Hematopoietic multipotent progenitor cell treated with erythropoietin and hydrocortisone succinate and interleukin-3 and kit ligand, for 6 days (in vitro differentiated cells): ENCODE measurements at regions not wholly inside any gene's neighbourhood (a gene's known extent, or its start where the extent isn't known, plus 50 kb on each side); places are given as distances from the start of the nearest gene placed in this dataset.

Source experiments
- DNase-seq: peaks from one replicate; pipeline ENCODE4 v3.0.0-alpha.2; 2015

DNA sequence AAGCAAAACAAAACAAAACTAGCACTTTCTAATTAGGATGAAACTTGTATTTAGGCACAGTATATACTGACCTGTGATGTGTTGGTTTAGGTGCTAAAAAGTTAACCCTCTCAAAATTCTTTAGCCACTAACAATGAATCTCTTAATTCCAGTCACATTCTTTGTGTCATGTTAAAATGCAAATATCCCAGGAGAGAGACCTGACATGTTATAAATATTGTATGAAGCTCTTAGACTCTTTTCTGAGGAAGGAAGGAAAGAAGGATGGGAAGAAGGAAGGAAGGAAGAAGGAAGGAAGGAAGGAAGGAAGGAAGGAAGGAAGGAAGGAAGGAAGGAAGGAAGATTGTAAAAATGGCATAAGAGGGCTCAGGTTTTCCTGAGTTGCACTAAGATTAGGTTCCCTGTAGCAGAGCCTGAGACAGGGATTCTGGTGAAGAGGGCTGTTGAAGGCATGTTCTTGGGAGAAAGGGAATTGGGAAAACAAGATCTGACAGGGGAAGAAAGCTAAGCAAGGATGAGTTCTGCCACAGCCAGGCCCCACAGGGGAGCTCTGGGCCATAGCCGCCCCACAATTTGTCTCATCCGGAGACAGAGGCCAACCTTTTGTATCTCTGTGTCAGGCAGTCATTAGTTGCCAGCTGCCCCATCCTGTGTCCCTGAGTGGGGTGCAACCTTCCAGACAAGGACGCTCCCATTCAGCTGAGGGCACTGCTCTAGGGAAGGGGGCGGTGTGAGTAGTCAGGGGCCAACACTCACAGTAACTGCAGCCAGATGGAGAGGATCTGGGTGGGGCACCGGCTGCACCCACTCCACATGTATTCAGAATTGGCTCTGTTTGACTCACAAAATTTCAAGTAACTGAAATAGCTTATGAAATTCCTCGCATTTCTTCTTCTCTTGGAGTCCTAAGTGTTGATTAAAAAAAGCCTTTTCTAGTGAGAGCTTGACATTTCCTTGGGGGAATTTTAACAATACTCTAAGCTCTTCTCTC is 189.3 kb upstream of the ARG1 start:
- DNase-seq, result no peak

DNA sequence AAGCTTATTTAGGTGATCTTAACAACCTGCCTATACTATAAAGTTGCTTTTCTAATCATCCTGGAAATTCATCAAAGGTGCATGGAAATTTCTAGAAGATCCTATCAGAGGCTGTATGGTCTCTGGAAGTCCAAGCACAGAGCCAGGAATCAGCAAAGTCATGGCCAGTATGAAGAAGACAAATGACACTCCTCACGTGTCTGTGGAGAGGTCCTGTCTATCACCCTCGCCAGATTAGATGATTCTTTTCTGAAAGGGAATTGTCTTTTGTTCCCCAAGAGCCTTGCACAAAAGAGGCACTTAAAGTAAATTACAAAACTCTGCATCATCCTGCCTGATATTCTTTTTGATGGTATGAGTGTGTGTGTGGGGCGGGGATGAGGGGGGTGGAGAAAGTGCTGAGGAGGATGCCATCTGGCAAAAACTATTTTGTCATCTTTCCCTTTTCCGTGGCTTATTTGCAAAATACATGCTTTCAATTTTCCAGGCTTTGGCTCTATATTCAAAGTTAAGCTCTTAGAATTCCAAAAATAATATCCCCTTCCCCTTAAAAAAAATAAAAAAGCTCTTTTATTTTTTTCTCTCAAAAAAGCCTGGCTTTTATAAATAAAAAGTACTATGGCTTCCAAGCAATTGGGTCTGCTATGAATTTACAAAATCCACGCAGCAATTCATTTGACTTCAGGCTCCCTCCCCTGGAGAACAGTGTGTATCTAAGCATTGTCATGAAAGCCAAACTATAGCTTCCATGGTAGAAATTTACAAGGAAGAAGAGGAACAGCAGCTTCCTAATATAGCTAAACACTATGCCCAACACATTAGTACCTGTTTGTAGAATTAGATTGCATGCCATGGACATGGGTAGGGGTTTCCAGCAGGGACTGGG is 185.2 kb upstream of the ARG1 start:
- no peak for DNase-seq

DNA sequence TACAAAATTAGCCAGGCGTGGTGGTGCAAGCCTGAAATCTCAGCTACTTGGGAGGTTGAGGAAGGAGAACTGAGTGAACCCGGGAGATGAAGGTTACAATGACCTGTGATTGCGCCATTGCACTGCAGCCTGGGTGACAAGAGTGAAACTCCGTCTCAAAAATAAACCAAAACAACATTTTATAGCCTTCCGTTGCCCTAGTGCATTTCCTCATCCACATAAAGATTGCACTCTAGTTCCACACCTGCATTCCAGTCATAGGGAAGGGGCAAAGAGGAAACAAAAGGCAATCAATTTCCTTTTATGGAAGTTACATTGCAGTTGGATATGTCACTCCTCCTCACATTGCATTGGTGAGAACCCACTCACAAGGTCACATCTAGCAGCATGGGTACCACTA is 182.7 kb upstream of the ARG1 start:
- DNase-seq, result no peak

DNA sequence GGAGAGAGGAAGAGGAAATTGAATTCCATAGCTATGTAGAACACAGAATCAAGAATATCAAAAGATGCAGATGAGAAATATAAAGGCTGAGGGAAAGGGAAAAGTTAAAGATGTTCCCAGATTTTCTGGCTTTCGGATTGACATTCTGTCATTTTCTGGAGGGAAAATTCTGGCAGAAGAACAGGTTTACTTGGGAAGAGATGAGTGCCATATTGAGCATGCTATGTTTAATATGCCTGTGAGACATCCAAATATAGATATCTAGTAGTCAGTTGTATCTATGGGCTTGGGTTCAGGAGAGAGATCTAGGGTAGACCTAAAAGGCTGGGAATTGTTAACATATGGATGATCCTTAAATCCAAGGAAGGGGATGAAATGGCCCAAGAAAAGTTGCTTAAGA is 181.9 kb upstream of the ARG1 start:
- DNase-seq, result no peak

DNA sequence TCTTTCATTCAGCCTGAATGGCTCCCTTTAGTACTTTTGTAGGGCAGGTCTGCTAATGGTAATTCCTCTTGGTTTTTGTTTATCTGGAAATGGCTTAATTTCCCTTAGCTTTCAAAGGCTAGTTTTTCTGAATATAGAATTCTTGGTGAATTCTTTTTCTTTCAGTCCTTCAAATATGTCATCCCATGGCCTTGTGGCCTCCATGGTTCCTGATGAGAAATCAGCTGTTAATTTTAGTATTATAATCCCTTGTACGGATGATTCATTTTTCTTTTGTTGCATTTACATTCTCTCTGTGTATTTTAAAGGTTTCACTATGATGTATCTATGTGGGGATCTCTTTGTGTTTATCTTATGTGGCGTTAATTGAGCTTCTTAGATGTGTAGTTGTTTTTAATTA is 179.6 kb upstream of the ARG1 start:
- no peak for DNase-seq

DNA sequence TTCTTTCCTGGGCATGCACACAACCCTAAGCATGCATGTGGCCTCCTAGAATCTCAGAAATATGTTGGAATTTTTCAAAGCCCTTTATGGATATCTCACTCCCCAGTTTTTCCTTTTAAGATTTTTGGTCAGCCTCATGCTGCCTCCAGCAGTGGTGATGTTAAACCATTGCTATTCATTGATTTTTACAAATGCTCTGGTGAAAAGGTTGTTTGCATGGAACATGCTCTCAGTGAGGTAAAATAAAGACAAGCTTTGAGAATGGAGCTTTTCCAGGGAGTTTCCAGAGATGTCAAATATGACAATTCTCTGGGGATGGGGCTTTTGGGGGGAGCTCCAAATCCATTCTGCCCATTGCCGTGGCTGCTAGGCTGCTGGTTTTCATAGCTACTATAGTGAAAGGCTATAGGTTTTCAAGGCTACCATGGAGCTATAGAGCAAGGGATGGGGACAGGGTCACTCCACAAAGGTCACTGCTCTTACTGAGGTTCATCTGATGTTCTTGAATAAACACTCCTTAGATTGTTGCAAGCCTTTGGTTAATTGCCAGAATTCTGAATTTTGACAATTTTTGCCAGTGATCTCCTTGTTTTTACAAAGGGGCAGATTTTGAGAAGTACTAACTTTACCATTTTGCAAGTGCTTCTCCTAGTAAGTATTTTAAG is 178.1 kb upstream of the ARG1 start:
- DNase-seq, result no peak

DNA sequence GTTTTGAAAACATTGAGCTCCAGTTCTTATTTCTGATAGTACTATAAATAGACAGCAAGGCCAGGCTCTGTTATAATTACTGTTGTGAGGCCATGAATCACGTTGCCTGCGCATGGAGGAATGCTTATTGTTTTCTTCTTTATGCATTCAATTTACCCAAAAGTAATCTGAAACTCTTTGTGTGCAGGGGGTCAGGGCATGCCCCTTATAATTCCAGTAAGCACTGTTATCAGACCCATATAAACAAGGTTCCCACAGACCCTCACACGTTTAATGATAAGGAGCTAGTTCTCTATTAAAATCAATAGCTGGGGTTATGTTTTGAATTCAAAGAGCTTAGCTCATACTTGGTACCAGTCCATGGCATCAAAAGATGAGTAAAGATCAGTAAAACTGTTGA is 174.8 kb upstream of the ARG1 start:
- no peak for DNase-seq

DNA sequence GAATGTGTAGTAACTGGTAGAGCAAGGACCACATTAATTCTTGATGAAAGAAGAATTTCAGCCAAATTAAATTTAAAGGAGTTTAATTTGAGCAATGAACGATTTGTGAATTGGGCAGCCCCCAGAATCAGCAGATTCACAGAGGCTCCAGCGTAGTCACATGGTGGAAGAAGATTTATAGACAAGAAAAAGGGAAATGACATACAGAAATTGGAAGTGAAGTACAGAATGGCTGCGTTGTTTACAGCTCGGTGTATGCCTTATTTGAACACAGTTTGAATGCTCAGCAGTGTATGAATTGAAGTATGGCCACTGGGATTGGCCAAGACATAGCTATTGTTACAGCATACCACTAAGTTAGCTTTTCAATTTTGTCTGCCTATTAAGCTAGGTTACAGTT is 173.6 kb upstream of the ARG1 start:
- no peak for DNase-seq

DNA sequence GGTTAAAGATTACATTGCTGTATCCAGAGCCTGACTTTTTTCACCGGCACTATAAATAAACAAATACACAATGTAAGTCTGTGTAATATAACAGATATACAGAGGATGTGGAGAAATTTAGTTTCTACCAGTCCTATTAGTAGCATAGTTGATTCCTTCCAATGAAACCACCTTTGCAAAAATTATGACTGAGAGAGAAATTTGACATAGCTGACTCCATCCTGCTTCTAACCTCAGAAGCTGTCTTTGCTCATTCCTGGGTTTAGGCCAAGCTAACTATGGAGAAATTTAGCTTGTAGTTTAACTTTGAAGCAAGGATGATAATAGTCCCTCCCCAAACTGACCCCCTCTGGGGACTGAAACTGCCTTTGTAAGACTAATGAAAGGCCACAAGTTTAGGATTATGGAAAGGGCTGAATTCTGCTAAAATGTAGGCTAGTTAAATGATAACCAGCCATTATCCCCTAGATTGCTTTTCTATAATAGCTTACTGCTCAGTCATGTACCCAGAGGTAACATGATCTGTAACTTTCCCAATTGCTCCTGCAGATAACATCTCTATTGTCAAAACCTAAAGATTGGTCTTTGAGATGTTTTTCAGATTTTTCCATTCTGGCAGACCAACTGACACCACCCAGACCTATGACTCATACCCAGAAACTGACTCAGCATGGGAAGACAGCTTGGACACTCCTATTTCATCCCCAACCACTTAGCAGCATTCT is 172.8 kb upstream of the ARG1 start:
- DNase-seq, result peak; percentile 3

DNA sequence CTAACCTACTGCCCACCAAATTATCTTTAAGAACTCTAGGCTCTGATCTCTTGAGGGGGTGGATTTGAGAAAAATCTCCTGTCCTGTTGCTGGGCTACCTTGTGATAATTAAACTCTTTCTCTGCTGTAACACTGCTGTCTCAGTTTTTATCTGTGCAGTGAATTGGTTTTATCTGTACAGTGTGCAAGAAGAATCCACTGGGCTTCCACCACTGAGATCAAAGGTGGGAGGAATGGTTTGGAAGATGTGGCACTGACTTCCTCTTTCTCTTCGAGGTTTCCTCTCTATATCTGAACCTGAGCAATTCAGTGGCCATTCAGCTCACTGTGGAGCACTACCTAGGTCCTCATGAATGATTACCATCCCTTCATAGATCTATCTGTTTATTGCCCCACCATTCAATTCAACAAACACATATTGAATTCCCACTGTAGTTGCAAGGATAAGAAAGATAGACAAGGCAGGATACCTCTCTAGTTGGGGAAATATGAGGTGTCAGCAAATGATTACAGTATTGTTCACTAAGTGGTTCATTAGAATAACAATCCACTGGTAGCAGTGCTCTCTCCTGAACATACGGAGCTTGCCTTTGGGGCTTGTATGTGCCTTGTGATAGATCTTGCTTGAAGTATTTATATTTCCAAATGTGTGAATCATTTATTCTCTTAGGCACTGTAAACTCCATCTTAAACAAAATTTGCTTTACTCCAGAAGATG is 172.1 kb upstream of the ARG1 start:
- no peak for DNase-seq

DNA sequence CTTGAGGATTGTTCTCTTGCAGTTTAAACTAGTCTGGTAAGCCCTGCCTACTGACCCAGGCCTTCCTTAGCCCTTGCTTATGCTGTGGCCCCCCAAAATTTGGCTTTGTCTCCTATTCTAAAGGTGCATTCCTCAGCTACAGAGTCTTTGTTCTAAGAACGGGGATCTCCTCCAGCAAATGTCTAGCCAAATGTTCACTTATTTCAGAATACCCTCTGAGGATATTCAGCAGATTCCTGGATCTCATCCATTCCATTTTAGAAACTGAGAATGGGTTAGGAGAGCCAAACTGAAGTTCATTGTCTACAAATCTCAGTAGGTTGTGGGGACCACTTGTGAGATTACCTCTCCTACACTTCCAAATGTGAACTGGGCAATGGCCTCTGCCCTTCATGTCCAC is 164.2 kb upstream of the ARG1 start:
- DNase-seq, result no peak

DNA sequence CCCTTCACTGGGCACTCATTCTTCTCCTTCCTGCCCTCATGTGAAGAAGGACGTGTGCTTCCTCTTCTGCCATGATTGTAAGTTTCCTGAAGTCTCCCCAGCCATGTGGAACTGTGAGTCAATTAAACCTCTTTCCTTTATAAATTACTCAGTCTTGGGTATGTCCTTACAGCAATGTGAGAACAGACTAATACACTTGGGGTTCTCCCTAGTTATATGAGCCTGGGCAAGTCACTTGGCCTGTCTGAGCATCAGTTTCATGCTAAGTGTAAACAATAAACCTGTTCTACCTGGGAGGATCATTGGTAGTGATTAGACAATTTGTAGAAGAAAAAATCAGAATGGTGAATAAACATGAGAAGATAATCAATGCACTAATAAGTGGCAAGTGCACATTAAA is 162.2 kb upstream of the ARG1 start:
- DNase-seq, result no peak

DNA sequence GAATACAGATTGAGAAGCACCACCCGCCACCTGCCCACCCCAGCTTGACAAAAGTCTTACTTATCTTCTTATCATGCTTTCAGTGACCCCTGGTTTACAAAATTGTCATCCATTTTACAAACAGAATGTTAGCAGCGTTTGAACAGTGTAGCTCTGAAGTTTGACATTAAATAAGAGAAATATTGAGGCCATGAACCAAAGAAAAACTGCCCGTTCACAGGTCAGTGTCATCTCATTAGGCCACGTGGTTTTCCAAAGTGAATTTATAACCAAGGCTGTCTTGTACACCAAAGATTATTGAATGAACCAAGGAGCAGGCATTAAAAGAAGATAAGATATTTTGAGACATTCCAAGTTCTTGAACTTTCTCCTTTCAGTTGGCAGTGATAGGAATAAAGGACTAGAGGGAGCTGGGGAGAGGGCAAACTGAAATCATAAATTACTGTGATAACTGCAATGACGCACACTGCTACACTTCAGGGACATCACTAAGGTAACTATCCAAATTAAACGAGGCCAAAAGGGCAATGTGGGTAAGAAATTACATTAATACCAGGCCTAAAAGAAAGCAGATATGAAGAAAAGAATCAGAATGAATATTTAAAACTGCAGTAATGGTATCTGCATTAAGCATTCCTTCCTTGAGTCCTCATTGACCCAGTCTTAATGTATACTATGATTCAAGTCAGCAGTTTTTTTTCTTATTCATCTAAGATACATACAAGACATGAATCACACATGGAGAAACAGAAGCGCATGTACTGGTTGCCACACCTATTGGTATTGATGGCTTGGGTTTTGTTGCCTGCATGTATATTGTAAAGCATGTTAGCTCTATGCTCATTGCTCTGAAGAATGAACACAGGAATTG is 159.8 kb upstream of the ARG1 start:
- DNase-seq, result no peak

DNA sequence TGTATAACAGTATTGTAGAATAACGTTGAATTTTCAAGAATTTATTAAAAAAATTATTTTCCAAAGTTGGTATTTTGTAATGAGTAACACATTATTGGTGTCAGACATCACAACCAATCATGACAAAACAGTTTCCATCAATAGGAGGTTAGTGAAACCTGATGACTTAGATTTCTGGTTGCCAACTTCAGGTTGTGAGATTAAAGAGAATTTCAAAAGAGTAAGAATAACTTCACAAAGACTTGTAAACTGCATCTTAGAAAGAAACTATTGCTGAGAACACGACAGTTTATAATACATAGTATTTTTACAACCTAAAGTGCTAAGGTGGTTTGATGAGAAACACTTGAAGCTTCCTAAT is 159.2 kb upstream of the ARG1 start:
- no peak for DNase-seq

DNA sequence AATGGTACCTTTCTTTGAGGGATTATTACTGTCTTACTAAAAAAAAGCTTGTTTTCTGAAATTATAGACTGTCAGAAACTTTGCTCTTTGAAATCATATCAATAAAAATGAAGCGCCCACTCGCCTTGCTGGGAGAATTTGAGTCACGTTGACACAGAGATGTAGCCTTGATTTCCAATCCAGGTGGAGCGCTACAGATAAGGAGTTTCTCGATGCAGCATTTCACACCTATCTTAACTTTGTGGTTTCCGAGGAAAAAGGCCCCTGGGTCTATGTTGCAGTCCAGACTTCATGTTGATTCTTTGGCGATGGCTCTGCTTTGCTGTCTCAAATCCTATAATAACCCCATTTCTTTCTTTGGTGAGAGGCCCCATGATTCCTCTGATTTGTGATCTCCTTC is 158.1 kb upstream of the ARG1 start:
- DNase-seq, result no peak

DNA sequence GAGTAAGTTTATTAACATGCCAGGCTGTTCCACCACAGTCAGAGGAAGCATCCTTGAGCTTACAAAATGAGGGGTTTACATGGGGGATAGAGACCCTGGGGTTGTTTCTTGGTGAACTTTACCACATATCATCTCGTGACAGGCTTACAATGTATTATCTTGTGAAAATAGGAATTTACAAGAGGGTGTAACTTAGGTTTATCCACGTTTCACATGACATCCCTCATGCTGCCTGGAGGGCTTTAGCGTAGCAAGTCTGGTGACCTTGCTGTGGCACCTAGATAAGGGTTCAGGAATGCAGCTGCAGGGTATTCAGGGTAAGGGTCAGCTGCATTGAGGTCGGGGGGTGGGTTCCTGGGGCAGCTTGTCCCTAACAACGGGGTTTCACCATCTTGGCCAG is 154.6 kb upstream of the ARG1 start:
- no peak for DNase-seq

DNA sequence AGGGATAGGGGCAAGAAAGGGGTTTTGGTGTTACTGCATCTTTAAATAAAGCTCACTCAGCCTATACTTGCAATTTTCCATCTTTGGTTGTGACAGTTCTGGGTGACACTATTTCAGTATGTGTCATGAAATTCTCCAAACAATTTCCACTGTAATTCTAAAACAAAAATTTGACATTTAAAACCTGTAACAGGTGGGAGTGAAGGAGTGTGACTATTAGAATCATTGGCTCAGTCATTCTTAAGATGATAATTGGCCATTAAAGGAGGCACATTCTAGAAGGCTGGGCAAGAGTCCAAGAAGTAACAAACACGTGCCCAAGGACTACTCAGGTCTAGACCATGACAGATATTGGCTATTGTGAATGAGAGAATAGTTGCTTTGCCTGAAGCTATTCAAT is 153.3 kb upstream of the ARG1 start:
- DNase-seq, result no peak

DNA sequence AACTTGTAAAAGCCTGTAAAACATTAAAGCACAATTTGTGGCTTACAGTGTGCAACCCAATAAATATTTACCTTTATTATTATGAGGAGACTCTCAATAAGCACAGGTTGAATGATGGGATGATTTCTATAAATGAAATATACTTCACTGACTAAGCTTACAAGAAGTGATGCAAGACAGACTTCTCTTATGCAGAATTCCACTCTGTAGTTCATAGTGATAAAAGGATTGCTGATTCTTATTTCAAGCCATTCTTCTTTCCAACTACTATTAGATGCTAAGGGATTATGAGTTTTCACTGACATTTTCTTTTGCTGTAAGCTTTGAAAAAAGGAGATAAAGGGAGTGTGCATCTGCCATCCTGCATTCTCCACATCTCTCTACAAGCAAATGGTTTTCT is 149.0 kb upstream of the ARG1 start:
- DNase-seq, result no peak

DNA sequence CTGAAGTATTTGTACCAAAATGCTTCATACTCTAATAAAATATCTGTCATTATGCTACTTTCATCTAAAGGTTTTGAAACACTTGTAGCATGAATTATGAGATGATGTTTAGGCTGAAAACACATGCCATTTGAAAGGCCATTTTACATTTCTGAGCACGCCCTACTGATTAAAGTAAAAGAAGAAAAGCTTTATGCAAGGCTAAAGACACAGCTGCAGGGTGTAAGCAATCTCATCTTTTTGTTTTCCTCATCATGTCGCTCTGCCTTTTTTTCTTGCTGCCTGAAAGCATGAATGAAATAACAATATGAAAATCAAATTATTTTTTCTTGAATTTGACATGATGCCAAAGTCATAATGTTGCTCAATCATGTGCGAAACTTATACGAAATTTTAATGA is 148.6 kb upstream of the ARG1 start:
- DNase-seq, result no peak

DNA sequence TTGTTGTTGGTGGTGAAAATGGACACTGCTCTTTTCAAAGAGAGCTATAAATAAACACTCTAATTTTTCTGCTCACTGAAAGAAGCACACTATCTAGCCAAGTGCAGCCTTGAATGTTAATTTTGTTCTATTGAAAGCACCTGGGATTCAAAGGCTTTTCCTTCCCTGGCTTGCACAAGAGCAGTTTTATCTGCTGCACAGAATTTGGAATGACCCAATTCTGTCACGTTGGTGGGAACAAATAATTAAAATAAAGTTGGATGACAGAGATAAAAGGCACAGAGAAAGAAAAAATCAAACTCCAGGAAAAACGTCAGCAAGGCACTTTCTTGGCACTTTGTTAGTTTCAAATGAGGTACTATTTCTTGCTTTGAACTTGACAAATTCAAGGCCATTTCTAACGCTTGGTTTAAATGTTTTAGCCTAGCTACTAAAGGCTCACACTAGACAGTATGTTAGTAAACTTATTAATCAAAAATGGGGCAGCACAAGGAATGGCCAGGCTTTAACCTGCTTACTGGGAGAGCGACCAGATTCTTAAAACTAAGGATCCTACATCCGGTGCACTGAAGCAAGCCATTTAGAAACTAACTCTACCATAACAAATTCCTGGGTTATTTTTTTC is 145.5 kb upstream of the ARG1 start:
- no peak for DNase-seq

DNA sequence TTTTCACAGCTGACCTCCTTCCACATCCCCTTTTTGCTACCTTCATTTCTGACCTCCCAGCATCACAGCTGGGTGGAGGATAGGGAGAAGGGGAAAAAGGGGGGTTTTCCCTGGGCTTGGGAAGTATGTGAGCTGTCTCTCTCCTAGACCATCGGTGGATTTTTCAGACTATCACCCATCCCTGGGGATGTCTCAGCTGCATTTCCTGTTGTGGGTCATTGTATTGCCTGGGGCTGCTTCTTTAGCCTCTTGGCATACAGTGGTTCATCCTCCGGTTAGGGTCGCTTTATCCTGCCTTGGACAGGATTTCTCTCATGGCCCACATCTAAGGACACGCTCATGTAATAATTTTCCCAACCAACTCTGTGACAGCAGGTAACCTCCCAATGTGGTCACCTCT is 142.5 kb upstream of the ARG1 start:
- no peak for DNase-seq
